ENCODE measurements at regions not wholly inside any gene's neighbourhood (a gene's known extent, or its start where the extent isn't known, plus 50 kb on each side); places are given as distances from the start of the nearest gene placed in this dataset.

GRCh38 chr7:68442931-68443631 is 1155.2 kb upstream of the AUTS2 start:
- TF ChIP-seq CTCF (conservative IDR thresholded peaks at IDR 0.05), result no peak
- no peak for TF ChIP-seq ZFX (IDR thresholded peaks at IDR 0.05)

All from C4-2B (cell line).